Pancreas (tissue), 10 donors: ENCODE measurements at regions not wholly inside any gene's neighbourhood (a gene's known extent, or its start where the extent isn't known, plus 50 kb on each side); places are given as distances from the start of the nearest gene placed in this dataset.
"Not testable (repeated sequence)": the region's sequence is repeated elsewhere in the genome, so short reads cannot be mapped to it uniquely, and the experiment has no call there.

Experiments used
- ATAC-seq, 4 donors: fragments of 200-7000 bp; cut with Tn5 transposase; one replicate each; pipeline versions ENCODE4 v1.8.0 to v1.9.1; 2020; ENCODE audit warnings: mild to moderate bottlenecking in 4 of 4, moderate library complexity in 4 of 4
- DNase-seq, 6 donors: peaks; one replicate each; pipeline ENCODE4 v3.0.0-alpha.2; 2020
- FAIRE-seq: peaks from 2 replicates; lab custom pipeline; 2012; peaks lifted over from hg19 to GRCh38; lab: Jason Lieb, UNC
- H3K27ac ChIP-seq, 4 donors: fragments of 200-600 bp; sonication (generic); 1 replicate in 3 of 4; 2 replicates in 1 of 4; pipeline versions ENCODE4 v1.5.0 to v1.8.0; 2020
- H3K27me3 ChIP-seq, 4 donors: fragments of 200-600 bp; one replicate each; pipeline ENCODE4 v1.8.0; 2021
- H3K36me3 ChIP-seq, 3 donors: fragments of 200-600 bp; sonication (generic) in 1 of 3; one replicate each; pipeline versions ENCODE4 v1.5.0 to v1.8.0; 2020 to 2021
- H3K4me1 ChIP-seq, 3 donors: fragments of 200-600 bp; one replicate each; pipeline ENCODE4 v1.8.0; 2021
- H3K4me3 ChIP-seq, 4 donors: fragments of 200-600 bp; sonication (generic) in 2 of 4; one replicate each; pipeline versions ENCODE4 v1.5.0 to v1.8.0; 2020 to 2021
- H3K9me3 ChIP-seq, 4 donors: fragments of 200-600 bp; one replicate each; pipeline ENCODE4 v1.8.0; 2021
- WGBS, 2 donors: extraction: QIAGEN DNeasy Blood & Tissue Kit; methylation state at CpG; one replicate each; pipeline ENCODE4 v1.1.7; 2013; 5-methylcytosine and 5-hydroxymethylcytosine counted together
- intact Hi-C, 3 donors: fragments of 100-400 bp; cut with DNase I; formaldehyde crosslinking; loops; one replicate each; pipeline versions ENCODE4 v1.11.1 to v1.14.2; 2022
- TF ChIP-seq, protein P1 (sequence below), 4 donors: fragments of 200-600 bp; sonication (generic) in 3 of 4; IDR thresholded peaks; one replicate each; pipeline versions ENCODE4 v1.5.0 to v1.8.0; 2021; ENCODE audit warnings: antibody characterized with exemption in 4 of 4
- donor health status: healthy with polysubstance abuse.
- donor health status: DM: no; HTN: no; CAD: no; lungs with moderate emphysema.
- donor health status: DM: no; HTN: no; CAD: no.
- donor health status: control.
- donor health status: control.
- donor health status: Bipolar disorder and iron deficiency.
- donor health status: DM: yes; HTN: yes; CAD: no.
- donor health status: DM: no; HTN: no; CAD: no.
- donor health status: DM: no; HTN: no; CAD: no.
- donor health status: DM: yes; HTN: yes; CAD: no.

DNA sequence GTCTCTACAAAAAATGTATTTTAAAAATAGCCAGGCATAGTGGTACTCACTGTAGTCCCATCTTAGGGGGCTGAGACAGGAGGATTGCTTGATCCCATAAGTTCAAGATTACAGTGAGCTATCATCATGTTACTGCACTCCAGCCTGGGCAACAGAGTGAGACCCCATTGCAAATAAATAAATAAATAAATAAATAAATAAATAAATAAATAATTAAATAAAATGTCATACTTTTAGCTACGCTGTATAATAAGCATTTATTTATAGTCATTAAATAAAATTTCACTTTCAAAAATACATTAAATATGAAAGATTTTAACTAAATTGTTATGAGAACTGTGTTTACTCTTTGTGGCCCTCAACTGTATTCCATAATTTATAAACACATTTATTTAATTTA is 1124.2 kb downstream of the PCDH7 start:
- Histone ChIP-seq H3K27ac (no peak overlapping the region), H3K4me1 (no peaks in the 10 kb centered on the region), H3K27me3 (no peaks in the 10 kb centered on the region), H3K4me3 (no peak overlapping the region), H3K9me3 (no peaks in the 10 kb centered on the region), H3K36me3 (no peaks in the 10 kb centered on the region)
- intact Hi-C loops = no loop called here
- FAIRE-seq (no peak), ATAC-seq (no peak), DNase-seq (no peak)
- WGBS, 2 donors = 71 to 78% methylated on average over 1 of the region's 1 CpG
- TF ChIP-seq, protein P1, sequence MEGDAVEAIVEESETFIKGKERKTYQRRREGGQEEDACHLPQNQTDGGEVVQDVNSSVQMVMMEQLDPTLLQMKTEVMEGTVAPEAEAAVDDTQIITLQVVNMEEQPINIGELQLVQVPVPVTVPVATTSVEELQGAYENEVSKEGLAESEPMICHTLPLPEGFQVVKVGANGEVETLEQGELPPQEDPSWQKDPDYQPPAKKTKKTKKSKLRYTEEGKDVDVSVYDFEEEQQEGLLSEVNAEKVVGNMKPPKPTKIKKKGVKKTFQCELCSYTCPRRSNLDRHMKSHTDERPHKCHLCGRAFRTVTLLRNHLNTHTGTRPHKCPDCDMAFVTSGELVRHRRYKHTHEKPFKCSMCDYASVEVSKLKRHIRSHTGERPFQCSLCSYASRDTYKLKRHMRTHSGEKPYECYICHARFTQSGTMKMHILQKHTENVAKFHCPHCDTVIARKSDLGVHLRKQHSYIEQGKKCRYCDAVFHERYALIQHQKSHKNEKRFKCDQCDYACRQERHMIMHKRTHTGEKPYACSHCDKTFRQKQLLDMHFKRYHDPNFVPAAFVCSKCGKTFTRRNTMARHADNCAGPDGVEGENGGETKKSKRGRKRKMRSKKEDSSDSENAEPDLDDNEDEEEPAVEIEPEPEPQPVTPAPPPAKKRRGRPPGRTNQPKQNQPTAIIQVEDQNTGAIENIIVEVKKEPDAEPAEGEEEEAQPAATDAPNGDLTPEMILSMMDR (IDR thresholded peaks at IDR 0.05) = no peak

DNA sequence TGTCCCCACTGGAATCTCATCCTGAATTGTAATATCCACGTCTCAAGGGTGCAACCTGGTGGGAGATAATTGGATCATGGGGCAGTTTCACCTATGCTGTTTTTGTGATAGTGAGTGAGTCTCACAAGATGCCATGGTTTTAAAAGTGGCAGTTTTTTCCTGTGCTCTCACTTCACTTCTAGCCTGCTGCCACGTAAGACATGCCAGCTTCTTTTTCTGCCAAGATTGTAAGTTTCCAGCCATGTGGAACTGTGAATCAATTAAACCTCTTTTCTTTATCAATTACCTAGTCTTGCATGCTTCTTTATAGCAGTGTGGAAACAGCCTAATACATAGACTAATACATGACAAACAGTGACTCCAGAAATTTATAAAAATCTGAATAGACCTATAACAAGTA is 1131.8 kb downstream of the PCDH7 start:
- intact Hi-C loops = no loop called here
- Histone ChIP-seq H3K36me3 (no peaks in the 10 kb centered on the region), H3K27me3 (no peaks in the 10 kb centered on the region), H3K9me3 (no peaks in the 10 kb centered on the region), H3K27ac (no peak overlapping the region), H3K4me1 (no peaks in the 10 kb centered on the region), H3K4me3 (no peak overlapping the region)
- ATAC-seq = no peak
- TF ChIP-seq, protein P1 (IDR thresholded peaks at IDR 0.05) = no peak
- WGBS, 2 donors = 34 to 53% methylated on average over 2 of the region's 2 CpGs
- no peak for DNase-seq
- FAIRE-seq = no peak

DNA sequence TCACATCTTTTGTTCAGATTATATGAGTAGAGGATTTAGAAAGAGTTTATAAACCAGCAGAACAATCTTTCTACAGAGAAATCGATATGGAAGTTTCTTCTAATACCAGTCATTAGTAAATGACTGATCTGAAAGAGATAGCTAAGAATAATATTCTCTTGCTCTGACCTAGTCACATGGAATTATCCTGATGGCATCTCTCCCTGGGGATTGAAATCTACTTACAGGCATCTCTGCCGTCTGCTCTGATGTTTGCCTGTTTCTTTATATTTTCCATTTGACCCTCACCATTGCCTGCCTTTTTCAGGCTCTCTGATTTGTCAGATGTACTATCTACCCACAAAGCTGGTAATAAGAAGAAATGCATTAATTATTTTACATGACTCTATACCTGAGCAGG is 1157.3 kb downstream of the PCDH7 start:
- DNase-seq (no peak), FAIRE-seq (no peak), ATAC-seq (no peak)
- intact Hi-C loops = no loop called here
- Histone ChIP-seq H3K27me3 (no peaks in the 10 kb centered on the region), H3K36me3 (no peaks in the 10 kb centered on the region), H3K4me3 (no peak overlapping the region), H3K27ac (no peak overlapping the region), H3K9me3 (no peaks in the 10 kb centered on the region), H3K4me1 (no peaks in the 10 kb centered on the region)
- 62% methylated on average over 2 of the region's 2 CpGs for WGBS, 2 donors
- TF ChIP-seq, protein P1 (IDR thresholded peaks at IDR 0.05) = no peak

DNA sequence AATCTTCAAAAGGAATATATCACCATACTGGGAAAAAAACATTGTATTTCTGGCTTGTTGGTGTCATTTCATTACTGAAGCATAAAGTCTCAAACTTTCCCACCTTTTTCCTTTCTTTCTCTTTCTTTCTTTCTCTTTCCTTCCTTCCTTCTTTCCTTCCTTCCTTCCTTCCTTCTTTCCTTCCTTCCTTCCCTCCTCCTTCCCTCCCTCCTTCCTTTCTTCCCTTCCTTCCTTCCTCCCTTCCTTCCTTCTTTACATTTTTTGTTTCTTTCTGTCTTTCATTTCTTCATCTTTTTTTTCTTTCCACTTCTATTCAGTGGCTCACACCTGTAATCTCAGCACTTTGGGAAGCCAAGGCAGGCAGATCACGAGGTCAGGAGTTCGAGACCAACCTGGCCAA is 1160.7 kb downstream of the PCDH7 start:
- intact Hi-C loops, H3K27me3 ChIP-seq, H3K36me3 ChIP-seq, DNase-seq, ATAC-seq, FAIRE-seq, H3K27ac ChIP-seq, H3K4me3 ChIP-seq, H3K4me1 ChIP-seq, H3K9me3 ChIP-seq: not testable (repeated sequence)
- 27 to 34% methylated on average over 2 of the region's 2 CpGs for WGBS, 2 donors

DNA sequence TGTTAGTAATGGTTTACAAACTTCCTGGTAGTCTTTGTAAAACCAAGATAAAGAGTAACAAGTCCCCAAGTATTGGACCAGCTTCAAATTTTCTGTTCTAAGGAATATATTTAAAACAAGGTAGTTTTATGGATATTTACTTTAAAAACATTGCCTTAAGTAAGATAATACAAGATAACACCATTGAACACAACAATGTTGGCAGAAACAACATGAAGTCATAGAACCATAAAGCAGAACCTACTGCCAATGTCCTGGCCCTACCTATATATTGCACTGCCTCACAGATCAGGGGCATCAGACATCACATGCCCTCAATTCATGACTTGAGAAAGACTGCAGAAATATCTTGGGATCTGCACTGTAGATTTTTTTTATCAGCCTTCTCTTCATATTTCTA is 1176.2 kb downstream of the PCDH7 start:
- intact Hi-C loops = no loop called here
- DNase-seq (no peak), FAIRE-seq (no peak), ATAC-seq (no peak)
- Histone ChIP-seq H3K4me3 (no peak overlapping the region), H3K4me1 (no peaks in the 10 kb centered on the region), H3K27me3 (no peaks in the 10 kb centered on the region), H3K36me3 (no peaks in the 10 kb centered on the region), H3K27ac (no peak overlapping the region), H3K9me3 (no peaks in the 10 kb centered on the region)
- TF ChIP-seq, protein P1 (IDR thresholded peaks at IDR 0.05) = no peak

DNA sequence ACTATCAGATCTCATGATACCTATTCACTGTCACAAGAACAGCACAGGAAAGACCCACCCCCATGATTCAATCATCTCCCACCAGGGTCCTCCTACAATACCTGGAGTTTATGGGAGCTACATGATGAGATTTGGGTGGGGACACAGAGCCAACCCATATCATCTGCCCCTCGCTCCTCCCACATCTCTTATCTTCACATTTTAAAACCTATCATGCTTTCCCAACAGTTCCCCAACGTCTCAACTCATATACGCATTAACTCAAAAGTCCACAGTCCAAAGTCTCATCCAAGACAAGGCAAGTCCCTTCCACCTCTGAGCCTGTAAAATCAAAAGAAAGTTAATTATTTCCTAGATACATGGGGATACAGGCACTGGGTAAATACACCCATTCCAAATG is 1185.2 kb downstream of the PCDH7 start:
- Histone ChIP-seq H3K36me3 (no peaks in the 10 kb centered on the region), H3K27ac (no peak overlapping the region), H3K9me3 (no peaks in the 10 kb centered on the region), H3K4me1 (no peaks in the 10 kb centered on the region), H3K4me3 (no peak overlapping the region), H3K27me3 (no peaks in the 10 kb centered on the region)
- ATAC-seq (no peak), FAIRE-seq (no peak), DNase-seq (no peak)
- intact Hi-C loops = no loop called here
- TF ChIP-seq, protein P1 (IDR thresholded peaks at IDR 0.05) = no peak
- 32 to 34% methylated on average over 3 of the region's 3 CpGs for WGBS, 2 donors
